ENCODE measurements at regions not wholly inside any gene's neighbourhood (a gene's known extent, or its start where the extent isn't known, plus 50 kb on each side); places are given as distances from the start of the nearest gene placed in this dataset.

- no peaks in the 10 kb centered on the region for H3K27me3 Mint-ChIP-seq (ENCODE audit: insufficient read depth, unreplicated experiment)
- intact Hi-C loops (cut with micrococcal nuclease): no loop called here
- DNase-seq (ENCODE audit: unreplicated experiment): no peak
- no TSS peak for BruUV-seq (replicated peaks)
- no peak overlapping the region for H3K4me3 Mint-ChIP-seq (ENCODE audit: unreplicated experiment)
- H3K4me1 Mint-ChIP-seq (ENCODE audit: insufficient read depth, unreplicated experiment): no peaks in the 10 kb centered on the region
- no peak overlapping the region for H3K27ac Mint-ChIP-seq (ENCODE audit: low read depth, unreplicated experiment)
- ChIA-PET POLR2A (no interaction called here), CTCF (no interaction called here)
- no peaks in the 10 kb centered on the region for H3K36me3 Mint-ChIP-seq (ENCODE audit: insufficient read depth, unreplicated experiment)
- no peaks in the 10 kb centered on the region for H3K9me3 Mint-ChIP-seq (ENCODE audit: unreplicated experiment)
- TF ChIP-seq, protein P1, sequence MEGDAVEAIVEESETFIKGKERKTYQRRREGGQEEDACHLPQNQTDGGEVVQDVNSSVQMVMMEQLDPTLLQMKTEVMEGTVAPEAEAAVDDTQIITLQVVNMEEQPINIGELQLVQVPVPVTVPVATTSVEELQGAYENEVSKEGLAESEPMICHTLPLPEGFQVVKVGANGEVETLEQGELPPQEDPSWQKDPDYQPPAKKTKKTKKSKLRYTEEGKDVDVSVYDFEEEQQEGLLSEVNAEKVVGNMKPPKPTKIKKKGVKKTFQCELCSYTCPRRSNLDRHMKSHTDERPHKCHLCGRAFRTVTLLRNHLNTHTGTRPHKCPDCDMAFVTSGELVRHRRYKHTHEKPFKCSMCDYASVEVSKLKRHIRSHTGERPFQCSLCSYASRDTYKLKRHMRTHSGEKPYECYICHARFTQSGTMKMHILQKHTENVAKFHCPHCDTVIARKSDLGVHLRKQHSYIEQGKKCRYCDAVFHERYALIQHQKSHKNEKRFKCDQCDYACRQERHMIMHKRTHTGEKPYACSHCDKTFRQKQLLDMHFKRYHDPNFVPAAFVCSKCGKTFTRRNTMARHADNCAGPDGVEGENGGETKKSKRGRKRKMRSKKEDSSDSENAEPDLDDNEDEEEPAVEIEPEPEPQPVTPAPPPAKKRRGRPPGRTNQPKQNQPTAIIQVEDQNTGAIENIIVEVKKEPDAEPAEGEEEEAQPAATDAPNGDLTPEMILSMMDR (IDR thresholded peaks at IDR 0.05; ENCODE audit: unreplicated experiment): no peak
Observed at GRCh38 chr6:44525761-44526351, 138.3 kb downstream of the CDC5L start.

- H3K27me3 Mint-ChIP-seq (ENCODE audit: insufficient read depth, unreplicated experiment): no peaks in the 10 kb centered on the region
- H3K4me3 Mint-ChIP-seq (ENCODE audit: unreplicated experiment): no peak overlapping the region
- no peak for DNase-seq (ENCODE audit: unreplicated experiment)
- intact Hi-C loops (cut with micrococcal nuclease): no loop called here
- BruUV-seq (replicated peaks): no TSS peak
- H3K36me3 Mint-ChIP-seq (ENCODE audit: insufficient read depth, unreplicated experiment): no peaks in the 10 kb centered on the region
- no peaks in the 10 kb centered on the region for H3K9me3 Mint-ChIP-seq (ENCODE audit: unreplicated experiment)
- ChIA-PET CTCF (no interaction called here), POLR2A (no interaction called here)
- H3K4me1 Mint-ChIP-seq (ENCODE audit: insufficient read depth, unreplicated experiment): no peaks in the 10 kb centered on the region
- no peak overlapping the region for H3K27ac Mint-ChIP-seq (ENCODE audit: low read depth, unreplicated experiment)
- TF ChIP-seq, protein P1 (IDR thresholded peaks at IDR 0.05; ENCODE audit: unreplicated experiment): no peak
Observed at GRCh38 chr6:44527181-44527580, 139.7 kb downstream of the CDC5L start.

DNA sequence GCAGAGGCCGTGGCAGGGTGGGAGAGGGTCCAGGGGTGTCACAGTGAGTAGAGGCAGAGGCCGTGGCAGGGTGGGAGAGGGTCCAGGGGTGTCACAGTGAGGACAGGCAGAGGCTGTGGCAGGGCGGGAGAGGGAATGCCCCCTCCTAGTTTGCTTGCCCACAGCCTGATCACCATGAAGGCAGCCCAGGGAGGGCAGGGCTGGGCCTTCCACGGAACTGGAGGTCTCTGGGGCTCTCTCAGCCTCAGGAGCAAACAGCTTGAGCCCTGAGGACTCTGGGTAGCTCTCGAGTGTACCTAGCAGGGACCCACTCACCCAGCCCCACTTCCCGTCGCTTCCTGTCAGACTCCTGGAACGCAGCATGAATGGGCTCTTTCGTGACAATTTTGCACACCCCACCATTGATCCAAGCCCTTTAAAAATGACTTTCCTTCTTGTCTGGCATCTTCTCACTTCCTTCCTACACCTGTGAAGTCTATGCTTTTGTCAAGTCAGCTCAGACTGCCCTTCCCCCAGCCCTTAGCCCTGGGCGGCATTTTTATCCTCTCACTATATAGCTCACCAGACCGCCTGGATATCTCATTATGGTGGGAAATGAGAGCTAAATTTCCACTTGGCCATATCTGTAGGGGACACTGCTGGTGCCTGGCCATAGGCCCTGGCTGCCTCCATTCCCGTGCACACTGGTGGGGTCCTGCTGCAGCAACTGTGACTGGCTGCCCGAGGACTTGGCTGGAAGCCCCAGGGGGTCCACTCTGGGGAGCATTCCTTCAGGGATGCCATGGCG, 140.3 kb downstream of the CDC5L start:
- BruUV-seq (replicated peaks): no TSS peak
- Mint-ChIP-seq H3K4me1 (ENCODE audit: insufficient read depth, unreplicated experiment) (no peaks in the 10 kb centered on the region), H3K27me3 (ENCODE audit: insufficient read depth, unreplicated experiment) (no peaks in the 10 kb centered on the region), H3K9me3 (ENCODE audit: unreplicated experiment) (no peaks in the 10 kb centered on the region), H3K27ac (ENCODE audit: low read depth, unreplicated experiment) (no peak overlapping the region), H3K36me3 (ENCODE audit: insufficient read depth, unreplicated experiment) (no peaks in the 10 kb centered on the region), H3K4me3 (ENCODE audit: unreplicated experiment) (no peak overlapping the region)
- TF ChIP-seq, protein P1 (IDR thresholded peaks at IDR 0.05; ENCODE audit: unreplicated experiment): no peak
- intact Hi-C loops (cut with micrococcal nuclease): no loop called here
- CTCF ChIA-PET: no interaction called here
- POLR2A ChIA-PET: no interaction called here
- DNase-seq (ENCODE audit: unreplicated experiment): no peak

GRCh38 chr6:44528370-44528644, 140.8 kb downstream of the CDC5L start:
- DNase-seq (ENCODE audit: unreplicated experiment): no peak
- Mint-ChIP-seq H3K27ac (ENCODE audit: low read depth, unreplicated experiment) (no peak overlapping the region), H3K36me3 (ENCODE audit: insufficient read depth, unreplicated experiment) (no peaks in the 10 kb centered on the region), H3K27me3 (ENCODE audit: insufficient read depth, unreplicated experiment) (no peaks in the 10 kb centered on the region), H3K4me3 (ENCODE audit: unreplicated experiment) (no peak overlapping the region), H3K9me3 (ENCODE audit: unreplicated experiment) (no peaks in the 10 kb centered on the region), H3K4me1 (ENCODE audit: insufficient read depth, unreplicated experiment) (no peaks in the 10 kb centered on the region)
- BruUV-seq (replicated peaks): no TSS peak
- ChIA-PET POLR2A (interaction anchor here (1.1 kb wide), 1 partner anchor 38 kb away, joined by 4 read pairs; no protein-coding TSS in a partner anchor), CTCF (no interaction called here)
- TF ChIP-seq, protein P1 (IDR thresholded peaks at IDR 0.05; ENCODE audit: unreplicated experiment): no peak
- intact Hi-C loops (cut with micrococcal nuclease): no loop called here

Data from MCF 10A (cell line).